ENCODE measurements at regions not wholly inside any gene's neighbourhood (a gene's known extent, or its start where the extent isn't known, plus 50 kb on each side); places are given as distances from the start of the nearest gene placed in this dataset.
"Not testable (repeated sequence)": the region's sequence is repeated elsewhere in the genome, so short reads cannot be mapped to it uniquely, and the experiment has no call there.

DNA sequence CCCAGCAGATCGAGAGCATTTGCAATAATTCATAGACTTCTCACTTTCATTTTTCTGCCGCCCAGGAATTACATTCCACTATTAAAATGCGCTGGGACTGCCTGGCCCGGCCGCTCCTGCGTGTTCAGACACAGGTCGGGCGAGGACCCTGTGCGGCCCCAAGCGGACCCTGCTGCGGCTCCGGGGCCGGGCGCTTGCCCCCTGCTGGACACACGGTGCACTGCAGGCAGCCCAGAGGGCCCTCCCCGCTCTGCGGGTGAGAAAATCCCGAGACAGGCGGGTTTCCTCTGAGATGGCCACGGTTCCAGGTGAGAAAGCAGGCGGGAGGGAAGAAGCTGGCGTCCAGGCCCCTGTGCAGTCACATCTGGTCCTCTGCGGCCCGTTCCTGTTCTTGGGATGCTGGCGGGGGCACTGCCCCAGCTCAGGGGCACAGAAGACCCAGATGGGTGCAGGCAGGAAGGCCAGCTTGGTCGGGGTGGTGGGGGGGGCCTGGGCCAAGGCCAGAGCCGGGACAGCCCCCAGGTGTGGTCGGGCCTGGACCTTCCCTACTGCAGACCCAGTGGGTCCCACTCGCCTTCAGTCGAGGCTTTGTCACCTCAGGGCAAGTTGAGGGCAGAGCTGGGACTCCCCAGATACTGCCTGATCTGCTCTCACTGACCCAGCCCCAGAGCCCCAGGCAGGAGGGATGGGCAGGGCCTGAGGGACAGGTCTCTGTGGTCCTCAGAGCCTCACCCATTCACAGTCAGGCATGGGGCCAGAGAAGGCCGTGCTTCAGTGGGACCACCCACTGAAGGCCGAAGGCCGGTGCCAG is 135.1 kb downstream of the FAM53A start:
- TF ChIP-seq, protein P1, sequence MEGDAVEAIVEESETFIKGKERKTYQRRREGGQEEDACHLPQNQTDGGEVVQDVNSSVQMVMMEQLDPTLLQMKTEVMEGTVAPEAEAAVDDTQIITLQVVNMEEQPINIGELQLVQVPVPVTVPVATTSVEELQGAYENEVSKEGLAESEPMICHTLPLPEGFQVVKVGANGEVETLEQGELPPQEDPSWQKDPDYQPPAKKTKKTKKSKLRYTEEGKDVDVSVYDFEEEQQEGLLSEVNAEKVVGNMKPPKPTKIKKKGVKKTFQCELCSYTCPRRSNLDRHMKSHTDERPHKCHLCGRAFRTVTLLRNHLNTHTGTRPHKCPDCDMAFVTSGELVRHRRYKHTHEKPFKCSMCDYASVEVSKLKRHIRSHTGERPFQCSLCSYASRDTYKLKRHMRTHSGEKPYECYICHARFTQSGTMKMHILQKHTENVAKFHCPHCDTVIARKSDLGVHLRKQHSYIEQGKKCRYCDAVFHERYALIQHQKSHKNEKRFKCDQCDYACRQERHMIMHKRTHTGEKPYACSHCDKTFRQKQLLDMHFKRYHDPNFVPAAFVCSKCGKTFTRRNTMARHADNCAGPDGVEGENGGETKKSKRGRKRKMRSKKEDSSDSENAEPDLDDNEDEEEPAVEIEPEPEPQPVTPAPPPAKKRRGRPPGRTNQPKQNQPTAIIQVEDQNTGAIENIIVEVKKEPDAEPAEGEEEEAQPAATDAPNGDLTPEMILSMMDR (conservative IDR thresholded peaks at IDR 0.05; ENCODE audit: low read length): peak; percentile 86
- not testable (repeated sequence) for TF ChIP-seq EZH2phosphoT487 (IDR thresholded peaks at IDR 0.05; ENCODE audit: borderline replicate concordance, low read depth, low read length)

All from OCI-LY7 (cell line).